ENCODE measurements at regions not wholly inside any gene's neighbourhood (a gene's known extent, or its start where the extent isn't known, plus 50 kb on each side); places are given as distances from the start of the nearest gene placed in this dataset.

DNA sequence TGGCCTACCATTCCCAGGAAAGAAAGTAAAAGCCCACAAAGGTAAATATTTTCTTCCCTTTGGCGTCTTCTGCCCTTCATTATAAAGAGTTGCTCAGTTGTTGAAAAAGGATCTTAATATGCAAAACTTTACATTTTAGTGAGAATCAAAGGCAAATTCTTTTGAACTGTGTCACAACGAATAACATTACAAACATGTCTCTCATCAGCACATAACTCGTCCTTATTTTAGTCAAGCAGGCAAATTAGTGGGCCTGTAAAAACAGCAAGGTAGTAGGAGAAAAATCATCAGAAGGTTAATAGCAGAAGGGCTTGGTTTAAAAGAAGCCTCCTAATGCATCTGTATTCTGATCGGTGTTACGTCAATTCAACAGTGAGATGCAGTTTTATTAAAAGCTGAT, 647.3 kb upstream of the DIPK2B start:
- TF ChIP-seq EZH2 (IDR thresholded peaks at IDR 0.05; ENCODE audit: borderline replicate concordance, low read depth, low read length, severe bottlenecking), result no peak
- TF ChIP-seq, protein P1, sequence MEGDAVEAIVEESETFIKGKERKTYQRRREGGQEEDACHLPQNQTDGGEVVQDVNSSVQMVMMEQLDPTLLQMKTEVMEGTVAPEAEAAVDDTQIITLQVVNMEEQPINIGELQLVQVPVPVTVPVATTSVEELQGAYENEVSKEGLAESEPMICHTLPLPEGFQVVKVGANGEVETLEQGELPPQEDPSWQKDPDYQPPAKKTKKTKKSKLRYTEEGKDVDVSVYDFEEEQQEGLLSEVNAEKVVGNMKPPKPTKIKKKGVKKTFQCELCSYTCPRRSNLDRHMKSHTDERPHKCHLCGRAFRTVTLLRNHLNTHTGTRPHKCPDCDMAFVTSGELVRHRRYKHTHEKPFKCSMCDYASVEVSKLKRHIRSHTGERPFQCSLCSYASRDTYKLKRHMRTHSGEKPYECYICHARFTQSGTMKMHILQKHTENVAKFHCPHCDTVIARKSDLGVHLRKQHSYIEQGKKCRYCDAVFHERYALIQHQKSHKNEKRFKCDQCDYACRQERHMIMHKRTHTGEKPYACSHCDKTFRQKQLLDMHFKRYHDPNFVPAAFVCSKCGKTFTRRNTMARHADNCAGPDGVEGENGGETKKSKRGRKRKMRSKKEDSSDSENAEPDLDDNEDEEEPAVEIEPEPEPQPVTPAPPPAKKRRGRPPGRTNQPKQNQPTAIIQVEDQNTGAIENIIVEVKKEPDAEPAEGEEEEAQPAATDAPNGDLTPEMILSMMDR (IDR thresholded peaks at IDR 0.05; ENCODE audit: borderline replicate concordance, extremely low read depth, low read length, poor library complexity, severe bottlenecking), result no peak
